GM21737 (cell line): ENCODE measurements at regions not wholly inside any gene's neighbourhood (a gene's known extent, or its start where the extent isn't known, plus 50 kb on each side); places are given as distances from the start of the nearest gene placed in this dataset.
A peak's percentile ranks its signal among the peaks of the same experiment; 100 is the strongest.

Source experiments
- ATAC-seq: cut with Tn5 transposase; IDR thresholded peaks from one replicate; pipeline ENCODE4 v1.9.1; 2021; ENCODE audit warnings: mild to moderate bottlenecking, moderate library complexity; ENCODE audit not compliant: unreplicated experiment

GRCh38 chr9:105142406-105143135 lies 101.9 kb upstream of the SLC44A1 start:
- ATAC-seq = no peak

GRCh38 chr9:105143136-105143430 lies 101.4 kb upstream of the SLC44A1 start:
- no peak for ATAC-seq

GRCh38 chr9:105144076-105144475 lies 100.4 kb upstream of the SLC44A1 start:
- ATAC-seq = no peak

- ATAC-seq = no peak
These were observed 99.6 kb upstream of the SLC44A1 start for GRCh38 chr9:105144841-105145240.

- no peak for ATAC-seq
These were observed 97.8 kb upstream of the SLC44A1 start for GRCh38 chr9:105146677-105147076.

- no peak for ATAC-seq
These were observed 97.2 kb upstream of the SLC44A1 start for GRCh38 chr9:105147110-105147871.

- ATAC-seq = no peak
These were observed 96.0 kb upstream of the SLC44A1 start for GRCh38 chr9:105148328-105149006.

GRCh38 chr9:105150991-105151685 lies 93.3 kb upstream of the SLC44A1 start:
- ATAC-seq = no peak

GRCh38 chr9:105151686-105151995 lies 92.8 kb upstream of the SLC44A1 start:
- ATAC-seq = no peak

GRCh38 chr9:105154723-105155191 lies 89.7 kb upstream of the SLC44A1 start:
- no peak for ATAC-seq

- ATAC-seq = peak; percentile 83
These were observed 87.3 kb upstream of the SLC44A1 start for GRCh38 chr9:105157171-105157583.

- ATAC-seq = no peak
These were observed 86.4 kb upstream of the SLC44A1 start for GRCh38 chr9:105158020-105158419.

GRCh38 chr9:105158898-105159297 lies 85.6 kb upstream of the SLC44A1 start:
- no peak for ATAC-seq

- no peak for ATAC-seq
These were observed 75.6 kb upstream of the SLC44A1 start for GRCh38 chr9:105168870-105169319.

- ATAC-seq = no peak
These were observed 73.4 kb upstream of the SLC44A1 start for GRCh38 chr9:105171076-105171475.

GRCh38 chr9:105171589-105171988 lies 72.9 kb upstream of the SLC44A1 start:
- no peak for ATAC-seq

- no peak for ATAC-seq
These were observed 72.0 kb upstream of the SLC44A1 start for GRCh38 chr9:105172436-105172835.

- no peak for ATAC-seq
These were observed 71.1 kb upstream of the SLC44A1 start for GRCh38 chr9:105173306-105173705.

GRCh38 chr9:105173826-105174225 lies 70.6 kb upstream of the SLC44A1 start:
- no peak for ATAC-seq

- no peak for ATAC-seq
These were observed 68.3 kb upstream of the SLC44A1 start for GRCh38 chr9:105176194-105176593.

GRCh38 chr9:105178076-105178475 lies 66.4 kb upstream of the SLC44A1 start:
- ATAC-seq = no peak
